B cell (primary cell): ENCODE measurements at regions not wholly inside any gene's neighbourhood (a gene's known extent, or its start where the extent isn't known, plus 50 kb on each side); places are given as distances from the start of the nearest gene placed in this dataset.

ENCODE experiments used
- ATAC-seq: fragments of 200-7000 bp; cut with Tn5 transposase; one replicate; pipeline ENCODE4 v1.10.0; 2021; ENCODE audit warnings: low read depth, mild to moderate bottlenecking, moderate number of reproducible peaks, moderate library complexity
- CTCF ChIA-PET: fragments of 350-600 bp; sonication (Branson Sonifier 250); formaldehyde crosslinking; loops from one replicate; lab custom pipeline; 2021; ENCODE audit warnings: antibody characterized with exemption, inconsistent platforms; lab: Charles Lee
- POLR2A ChIA-PET: fragments of 350-600 bp; sonication (Branson Sonifier 250); formaldehyde crosslinking; loops from one replicate; lab custom pipeline; 2021; ENCODE audit warnings: antibody characterized with exemption; lab: Charles Lee
- DNase-seq: peaks from one replicate; pipeline ENCODE4 v3.0.0; 2013
- H2AFZ ChIP-seq: 2 replicates; pipeline ENCODE4 v1.6.1; 2012; ENCODE audit warnings: mild to moderate bottlenecking, low read depth, low read length; ENCODE audit not compliant: insufficient read depth, poor library complexity, severe bottlenecking
- H3K27ac ChIP-seq, 2 donors: 1 replicate in 1 of 2; 2 replicates in 1 of 2; pipeline ENCODE4 v1.5.1; 2012 to 2013; ENCODE audit warnings: low read length in 2 of 2, mild to moderate bottlenecking in 2 of 2, moderate library complexity in 1 of 2
- H3K27me3 ChIP-seq, 4 experiments: fragments of 200-600 bp in 1 of 4; sonication (generic) in 1 of 4; replicated peaks in 1 of 4; 1 replicate in 2 of 4; 2 replicates in 2 of 4; pipeline versions ENCODE4 v1.6.1 to v1.7.0; 2013 to 2016; ENCODE audit warnings: low read length in 3 of 4, mild to moderate bottlenecking in 2 of 4, mixed read lengths in 1 of 4, moderate library complexity in 1 of 4; ENCODE audit not compliant: insufficient read depth in 4 of 4, control insufficient read depth in 3 of 4; ENCODE audit errors: control extremely low read depth in 1 of 4
- H3K36me3 ChIP-seq, 2 experiments: replicated peaks in 1 of 2; 1 replicate in 1 of 2; 2 replicates in 1 of 2; pipeline versions ENCODE4 v1.6.1 to v1.7.1; 2013; ENCODE audit warnings: low read length in 1 of 2; ENCODE audit not compliant: insufficient read depth in 2 of 2, control insufficient read depth in 1 of 2; ENCODE audit errors: control extremely low read depth in 1 of 2, extremely low read depth in 1 of 2
- H3K4me1 ChIP-seq, 2 donors: fragments of 200-600 bp in 1 of 2; sonication (generic) in 1 of 2; 1 replicate in 1 of 2; 2 replicates in 1 of 2; pipeline versions ENCODE4 v1.5.1 to v1.6.1; 2013 to 2017; ENCODE audit warnings: low read length in 2 of 2; ENCODE audit not compliant: control insufficient read depth in 2 of 2, insufficient read depth in 2 of 2
- H3K4me2 ChIP-seq: replicated peaks from 2 replicates; pipeline ENCODE3; 2012; ENCODE audit warnings: mild to moderate bottlenecking, low read depth, low read length; ENCODE audit not compliant: poor library complexity, severe bottlenecking
- H3K4me3 ChIP-seq, 5 experiments: fragments of 200-600 bp in 1 of 5; sonication (generic) in 1 of 5; 1 replicate in 3 of 5; 2 replicates in 2 of 5; pipeline versions ENCODE4 v1.5.1 to v1.7.0; 2011 to 2016; ENCODE audit warnings: low read length in 4 of 5, mild to moderate bottlenecking in 4 of 5, low read depth in 2 of 5, control low read depth in 1 of 5, moderate library complexity in 1 of 5; ENCODE audit not compliant: insufficient read depth in 1 of 5; ENCODE audit errors: control extremely low read depth in 1 of 5, extremely low read depth in 1 of 5
- H3K79me2 ChIP-seq: fragments of 200-600 bp; sonication (generic); one replicate; pipeline ENCODE4 v1.6.0; 2016; ENCODE audit warnings: low read length; ENCODE audit not compliant: control insufficient read depth, insufficient read depth
- H3K9ac ChIP-seq: fragments of 200-600 bp; sonication (generic); 2 replicates; pipeline ENCODE4 v1.6.1; 2017; ENCODE audit warnings: mild to moderate bottlenecking, low read length, moderate library complexity
- H3K9me3 ChIP-seq, 3 donors: one replicate each; pipeline versions ENCODE4 v1.6.1 to v1.7.1; 2013; ENCODE audit warnings: low read length in 2 of 3; ENCODE audit not compliant: control insufficient read depth in 2 of 3, insufficient read depth in 1 of 3; ENCODE audit errors: control extremely low read depth in 1 of 3
- H4K20me1 ChIP-seq: 2 replicates; pipeline ENCODE4 v1.6.0; 2012; ENCODE audit warnings: mild to moderate bottlenecking, low read length; ENCODE audit not compliant: insufficient read depth, control insufficient read depth, poor library complexity, severe bottlenecking
- H3K27ac Mint-ChIP-seq: one replicate; pipeline ENCODE4 v1.8.0; 2021; ENCODE audit warnings: mixed read lengths
- H3K27me3 Mint-ChIP-seq: one replicate; pipeline ENCODE4 v1.8.0; 2021; ENCODE audit warnings: mixed read lengths
- H3K4me1 Mint-ChIP-seq: one replicate; pipeline ENCODE4 v1.8.0; 2021; ENCODE audit warnings: mixed read lengths
- H3K4me3 Mint-ChIP-seq: one replicate; pipeline ENCODE4 v1.8.0; 2021; ENCODE audit warnings: mixed read lengths
- H3K9me3 Mint-ChIP-seq: one replicate; pipeline ENCODE4 v1.8.0; 2022; ENCODE audit warnings: mixed read lengths; ENCODE audit not compliant: insufficient read depth
- EZH2 ChIP-seq: IDR thresholded peaks from 2 replicates; pipeline ENCODE4 v1.6.1; 2012; ENCODE audit warnings: borderline replicate concordance, low read depth, mild to moderate bottlenecking, moderate library complexity, low read length; ENCODE audit not compliant: insufficient read depth, poor library complexity, severe bottlenecking
- WGBS: methylation state at CpG from one replicate; pipeline ENCODE4 v1.1.5; 2013; ENCODE audit warnings: missing lambda C conversion rate; ENCODE audit not compliant: insufficient coverage; 5-methylcytosine and 5-hydroxymethylcytosine counted together
- intact Hi-C: fragments of 100-400 bp; cut with micrococcal nuclease; formaldehyde crosslinking; loops from one replicate; pipeline ENCODE4 v1.10.0; 2022
- TF ChIP-seq, protein P1 (sequence below): fragments of 200-600 bp; IDR thresholded peaks from one replicate; pipeline ENCODE4 v1.8.0; 2022; ENCODE audit warnings: antibody characterized with exemption, mild to moderate bottlenecking

DNA sequence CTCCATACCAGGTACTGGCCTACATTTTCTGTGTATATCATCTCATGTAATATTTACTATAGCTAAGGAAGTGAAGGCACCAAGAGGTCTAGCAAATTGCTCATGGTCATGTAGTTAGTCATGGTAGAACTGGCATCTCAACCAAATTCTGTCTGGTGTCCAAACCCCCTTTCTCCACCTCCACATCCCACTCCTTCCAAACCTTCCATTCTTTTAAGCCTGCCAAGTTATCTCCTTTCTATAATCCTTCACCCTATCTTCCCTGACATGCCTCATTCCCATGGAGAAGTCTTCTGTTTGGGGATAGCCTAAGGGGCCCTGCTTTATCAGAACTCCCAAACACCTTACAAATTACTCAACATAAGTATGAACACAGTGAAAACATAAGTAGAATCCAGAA is 196.2 kb upstream of the HMGA2 start:
- TF ChIP-seq, protein P1, sequence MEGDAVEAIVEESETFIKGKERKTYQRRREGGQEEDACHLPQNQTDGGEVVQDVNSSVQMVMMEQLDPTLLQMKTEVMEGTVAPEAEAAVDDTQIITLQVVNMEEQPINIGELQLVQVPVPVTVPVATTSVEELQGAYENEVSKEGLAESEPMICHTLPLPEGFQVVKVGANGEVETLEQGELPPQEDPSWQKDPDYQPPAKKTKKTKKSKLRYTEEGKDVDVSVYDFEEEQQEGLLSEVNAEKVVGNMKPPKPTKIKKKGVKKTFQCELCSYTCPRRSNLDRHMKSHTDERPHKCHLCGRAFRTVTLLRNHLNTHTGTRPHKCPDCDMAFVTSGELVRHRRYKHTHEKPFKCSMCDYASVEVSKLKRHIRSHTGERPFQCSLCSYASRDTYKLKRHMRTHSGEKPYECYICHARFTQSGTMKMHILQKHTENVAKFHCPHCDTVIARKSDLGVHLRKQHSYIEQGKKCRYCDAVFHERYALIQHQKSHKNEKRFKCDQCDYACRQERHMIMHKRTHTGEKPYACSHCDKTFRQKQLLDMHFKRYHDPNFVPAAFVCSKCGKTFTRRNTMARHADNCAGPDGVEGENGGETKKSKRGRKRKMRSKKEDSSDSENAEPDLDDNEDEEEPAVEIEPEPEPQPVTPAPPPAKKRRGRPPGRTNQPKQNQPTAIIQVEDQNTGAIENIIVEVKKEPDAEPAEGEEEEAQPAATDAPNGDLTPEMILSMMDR: no peak
- no peak for TF ChIP-seq EZH2
- Histone ChIP-seq H3K9ac (no peak overlapping the region), H2AFZ (no peak overlapping the region), H3K4me1 (no peaks in the 10 kb centered on the region), H3K4me2 (no peak overlapping the region), H3K27me3 (no peaks in the 10 kb centered on the region), H3K4me3 (no peak overlapping the region), H3K79me2 (no peaks in the 10 kb centered on the region), H3K36me3 (no peaks in the 10 kb centered on the region), H3K9me3 (no peaks in the 10 kb centered on the region), H4K20me1 (no peaks in the 10 kb centered on the region), H3K27ac (no peak overlapping the region)
- Mint-ChIP-seq H3K4me3 (no peak overlapping the region), H3K4me1 (no peaks in the 10 kb centered on the region), H3K27ac (no peak overlapping the region), H3K9me3 (no peaks in the 10 kb centered on the region), H3K27me3 (no peaks in the 10 kb centered on the region)
- no peak for ATAC-seq
- ChIA-PET POLR2A (no interaction called here), CTCF (no interaction called here)
- no peak for DNase-seq
- intact Hi-C loops: no loop called here

DNA sequence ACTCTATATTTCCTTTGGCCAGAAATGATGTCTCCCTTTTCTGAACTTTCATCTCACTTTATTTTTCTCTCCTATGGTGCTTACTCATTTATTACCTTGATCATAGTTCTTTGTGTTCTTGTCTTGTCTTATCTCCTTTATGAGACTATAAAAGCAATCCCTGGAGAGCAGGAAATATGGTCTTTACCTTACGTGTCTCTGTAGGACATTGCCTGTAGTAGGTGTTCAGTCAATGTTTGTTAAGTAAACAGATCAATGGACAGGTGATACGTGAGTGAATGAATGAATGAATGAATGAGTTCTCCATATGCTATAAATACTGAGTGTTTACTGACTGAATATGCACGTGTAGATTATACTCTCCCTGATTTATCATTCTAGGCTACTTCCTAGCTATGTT is 193.7 kb upstream of the HMGA2 start:
- no peak overlapping the region for H3K9ac ChIP-seq
- Mint-ChIP-seq H3K27me3 (no peaks in the 10 kb centered on the region), H3K27ac (no peak overlapping the region), H3K4me3 (no peak overlapping the region), H3K9me3 (no peaks in the 10 kb centered on the region), H3K4me1 (no peaks in the 10 kb centered on the region)
- H3K27me3 ChIP-seq: no peaks in the 10 kb centered on the region
- H4K20me1 ChIP-seq: no peaks in the 10 kb centered on the region
- H3K4me2 ChIP-seq: no peak overlapping the region
- H3K4me1 ChIP-seq: no peaks in the 10 kb centered on the region
- no peak overlapping the region for H2AFZ ChIP-seq
- ATAC-seq (no peak), DNase-seq (no peak)
- H3K79me2 ChIP-seq: no peaks in the 10 kb centered on the region
- no peaks in the 10 kb centered on the region for H3K9me3 ChIP-seq
- no peaks in the 10 kb centered on the region for H3K36me3 ChIP-seq
- ChIA-PET CTCF (no interaction called here), POLR2A (no interaction called here)
- intact Hi-C loops: no loop called here
- WGBS: no CpG with 5 or more reads among the region's 3 CpGs
- TF ChIP-seq, protein P1: no peak
- TF ChIP-seq EZH2: no peak
- no peak overlapping the region for H3K27ac ChIP-seq
- no peak overlapping the region for H3K4me3 ChIP-seq
